ENCODE measurements at regions not wholly inside any gene's neighbourhood (a gene's known extent, or its start where the extent isn't known, plus 50 kb on each side); places are given as distances from the start of the nearest gene placed in this dataset.

DNA sequence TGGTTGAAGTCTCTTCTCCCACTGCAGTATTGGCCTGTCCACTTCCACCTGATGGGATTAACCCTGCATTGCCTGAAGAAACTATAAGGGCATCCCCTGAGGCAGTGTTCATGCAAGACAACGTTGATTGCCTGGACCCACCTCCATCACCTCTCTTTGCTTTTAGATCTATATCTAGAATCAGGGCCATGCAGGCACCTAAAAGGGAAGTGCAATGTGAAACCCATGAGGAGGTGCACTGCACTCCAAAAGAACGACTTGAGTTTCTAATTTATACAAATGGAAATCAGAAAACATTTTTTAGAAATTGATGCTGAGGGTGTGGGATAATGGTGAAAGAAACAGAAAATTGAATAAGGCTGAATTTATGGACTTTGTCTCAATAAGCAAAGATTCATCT lies 694.4 kb downstream of the TRAM1L1 start:
- TF ChIP-seq CTCF (IDR thresholded peaks at IDR 0.05), result no peak
- no peak for TF ChIP-seq POLR2AphosphoS5 (IDR thresholded peaks at IDR 0.05; ENCODE audit: low read depth, low read length)
